B cell (primary cell): ENCODE measurements at regions not wholly inside any gene's neighbourhood (a gene's known extent, or its start where the extent isn't known, plus 50 kb on each side); places are given as distances from the start of the nearest gene placed in this dataset.

Experiments used
- EZH2 ChIP-seq: IDR thresholded peaks from 2 replicates; pipeline ENCODE4 v1.6.1; 2012; ENCODE audit warnings: borderline replicate concordance, low read depth, mild to moderate bottlenecking, moderate library complexity, low read length; ENCODE audit not compliant: insufficient read depth, poor library complexity, severe bottlenecking
- TF ChIP-seq, protein P1 (sequence below): fragments of 200-600 bp; IDR thresholded peaks from one replicate; pipeline ENCODE4 v1.8.0; 2022; ENCODE audit warnings: antibody characterized with exemption, mild to moderate bottlenecking

DNA sequence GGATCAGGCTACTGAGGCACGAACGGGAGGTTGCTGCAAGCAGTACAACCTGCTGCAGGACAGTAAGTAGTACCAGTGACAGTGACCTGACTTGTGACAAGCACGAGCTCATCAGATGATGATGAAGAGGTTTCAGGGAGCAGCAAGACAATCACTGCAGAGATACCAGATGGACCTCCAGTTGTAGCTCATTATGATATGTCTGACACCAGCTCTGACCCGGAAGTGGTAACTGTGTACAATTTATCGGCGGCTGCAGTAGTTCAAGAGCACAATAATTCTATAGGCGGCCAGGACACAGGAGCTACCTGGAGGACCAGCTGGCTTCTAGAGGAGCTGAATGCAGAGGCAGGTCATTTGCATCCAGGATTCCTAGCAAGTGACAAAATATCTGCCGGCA lies 64.0 kb upstream of the GULP1 start:
- TF ChIP-seq, protein P1, sequence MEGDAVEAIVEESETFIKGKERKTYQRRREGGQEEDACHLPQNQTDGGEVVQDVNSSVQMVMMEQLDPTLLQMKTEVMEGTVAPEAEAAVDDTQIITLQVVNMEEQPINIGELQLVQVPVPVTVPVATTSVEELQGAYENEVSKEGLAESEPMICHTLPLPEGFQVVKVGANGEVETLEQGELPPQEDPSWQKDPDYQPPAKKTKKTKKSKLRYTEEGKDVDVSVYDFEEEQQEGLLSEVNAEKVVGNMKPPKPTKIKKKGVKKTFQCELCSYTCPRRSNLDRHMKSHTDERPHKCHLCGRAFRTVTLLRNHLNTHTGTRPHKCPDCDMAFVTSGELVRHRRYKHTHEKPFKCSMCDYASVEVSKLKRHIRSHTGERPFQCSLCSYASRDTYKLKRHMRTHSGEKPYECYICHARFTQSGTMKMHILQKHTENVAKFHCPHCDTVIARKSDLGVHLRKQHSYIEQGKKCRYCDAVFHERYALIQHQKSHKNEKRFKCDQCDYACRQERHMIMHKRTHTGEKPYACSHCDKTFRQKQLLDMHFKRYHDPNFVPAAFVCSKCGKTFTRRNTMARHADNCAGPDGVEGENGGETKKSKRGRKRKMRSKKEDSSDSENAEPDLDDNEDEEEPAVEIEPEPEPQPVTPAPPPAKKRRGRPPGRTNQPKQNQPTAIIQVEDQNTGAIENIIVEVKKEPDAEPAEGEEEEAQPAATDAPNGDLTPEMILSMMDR, result no peak
- no peak for TF ChIP-seq EZH2
